M059J (cell line): ENCODE measurements at regions not wholly inside any gene's neighbourhood (a gene's known extent, or its start where the extent isn't known, plus 50 kb on each side); places are given as distances from the start of the nearest gene placed in this dataset.
"Not testable (repeated sequence)": the region's sequence is repeated elsewhere in the genome, so short reads cannot be mapped to it uniquely, and the experiment has no call there.

Experiments used
- DNase-seq: peaks from one replicate; pipeline ENCODE4 v3.0.0-alpha.2; 2012; ENCODE audit warnings: low read depth

DNA sequence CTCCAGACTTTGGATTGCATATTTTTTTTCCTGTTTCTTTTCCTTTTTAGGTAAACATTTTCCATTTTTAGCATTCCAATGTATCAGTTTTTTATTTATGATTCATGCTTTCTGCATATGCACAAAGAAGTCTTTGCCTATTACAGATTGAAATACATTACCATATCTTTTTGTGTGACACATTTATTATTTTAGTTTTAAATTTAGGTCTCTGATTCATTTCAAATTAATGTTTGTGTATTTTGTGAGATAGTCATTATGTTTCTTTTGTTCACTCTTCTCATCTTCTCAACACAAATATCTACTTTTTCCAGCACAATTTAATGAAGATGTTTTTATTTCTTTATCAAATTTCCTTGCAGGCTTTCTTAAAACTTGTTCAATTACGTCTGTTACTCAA, 838.0 kb upstream of the CDH18 start:
- not testable (repeated sequence) for DNase-seq

DNA sequence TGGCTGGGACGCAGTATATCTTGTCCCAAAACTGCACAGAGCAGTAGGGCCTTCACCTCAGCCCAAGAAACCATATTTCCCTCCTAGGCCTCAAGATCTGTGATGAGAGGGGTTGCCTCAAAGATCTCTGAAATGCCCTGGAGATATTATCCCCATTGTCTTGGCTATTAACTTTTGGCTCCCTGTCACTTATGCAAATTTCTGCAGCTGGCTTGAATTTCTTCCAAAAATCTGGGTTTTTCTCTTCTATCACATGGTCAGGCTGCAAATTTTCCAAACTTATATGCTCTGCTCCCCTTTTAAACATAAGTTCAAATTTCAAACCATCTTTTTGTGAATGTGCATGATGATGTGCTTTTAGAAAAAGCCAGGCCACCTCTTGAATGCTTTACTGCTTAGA, 809.2 kb upstream of the CDH18 start:
- DNase-seq: not testable (repeated sequence)

DNA sequence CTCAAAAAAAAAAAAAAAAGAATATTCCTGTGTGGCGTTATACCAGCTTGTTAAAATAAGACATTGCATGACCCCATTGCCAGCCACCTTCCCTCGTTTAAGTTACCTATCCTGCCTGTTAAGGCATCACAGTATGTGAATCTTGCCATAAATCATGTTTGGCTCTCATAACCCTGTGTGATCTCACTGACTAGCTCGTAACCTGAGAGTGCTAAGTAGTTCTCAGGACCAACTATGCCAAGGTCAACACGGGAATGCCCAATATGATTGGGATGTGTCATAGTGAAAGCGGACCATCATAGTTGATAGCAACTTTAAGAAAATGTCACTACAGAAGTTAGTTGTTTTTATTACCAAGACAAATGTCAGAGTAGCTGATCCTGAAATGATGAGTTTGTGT, 796.8 kb upstream of the CDH18 start:
- not testable (repeated sequence) for DNase-seq

DNA sequence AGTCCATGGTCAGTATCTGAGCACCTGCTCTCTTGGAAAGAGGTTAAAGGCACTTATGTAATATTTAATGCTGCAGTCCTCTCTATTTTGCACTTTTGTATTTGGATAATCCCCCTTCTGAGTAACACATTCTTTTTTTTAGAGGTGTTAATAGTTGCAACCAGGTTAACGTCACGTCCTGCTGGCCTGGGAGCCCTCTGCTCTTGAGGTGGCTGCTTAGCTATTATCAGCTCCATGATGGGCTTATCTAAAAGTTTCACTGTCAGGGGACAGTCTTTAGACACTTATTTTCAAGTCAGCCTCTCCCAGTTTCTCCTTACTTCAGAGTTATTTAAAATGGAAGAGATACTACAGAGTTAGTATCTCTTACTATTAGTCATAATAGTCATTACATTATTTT, 795.5 kb upstream of the CDH18 start:
- DNase-seq: not testable (repeated sequence)

DNA sequence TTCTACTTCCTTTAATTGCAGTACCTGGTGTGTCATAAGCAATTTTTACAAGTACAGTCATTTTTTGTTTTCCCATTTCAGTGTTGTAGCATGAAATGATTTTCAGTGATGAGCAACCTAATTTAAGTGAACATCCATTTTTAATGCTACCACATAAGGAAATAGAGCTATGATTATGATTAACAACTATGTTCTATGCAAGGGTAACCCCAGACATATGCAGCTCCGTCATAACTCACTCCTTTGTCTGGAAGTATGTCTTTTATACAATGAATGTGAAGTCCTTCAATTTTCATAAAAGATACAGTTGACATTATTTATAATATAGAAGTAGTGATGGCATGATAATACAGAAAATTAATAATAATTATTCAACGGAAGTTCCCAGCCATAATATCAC, 783.3 kb upstream of the CDH18 start:
- not testable (repeated sequence) for DNase-seq

DNA sequence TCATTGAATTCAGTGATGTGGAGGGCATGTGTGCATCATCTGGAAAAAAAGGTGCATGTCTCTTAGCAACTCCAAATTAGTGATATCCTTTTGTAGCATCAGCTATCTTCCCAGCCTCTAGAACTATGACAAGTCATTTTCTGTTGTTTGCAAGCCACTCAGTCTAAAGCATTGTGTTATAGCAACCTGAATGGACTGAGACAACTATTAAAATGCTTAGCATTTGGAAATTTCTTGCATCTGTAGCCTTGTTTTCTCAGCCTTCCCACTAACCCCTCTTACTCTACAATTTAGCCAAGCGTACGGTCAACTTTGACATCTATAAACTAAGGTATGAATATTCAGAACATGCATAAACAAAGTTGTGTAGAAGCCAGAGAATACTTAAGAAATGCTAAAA, 777.1 kb upstream of the CDH18 start:
- not testable (repeated sequence) for DNase-seq

DNA sequence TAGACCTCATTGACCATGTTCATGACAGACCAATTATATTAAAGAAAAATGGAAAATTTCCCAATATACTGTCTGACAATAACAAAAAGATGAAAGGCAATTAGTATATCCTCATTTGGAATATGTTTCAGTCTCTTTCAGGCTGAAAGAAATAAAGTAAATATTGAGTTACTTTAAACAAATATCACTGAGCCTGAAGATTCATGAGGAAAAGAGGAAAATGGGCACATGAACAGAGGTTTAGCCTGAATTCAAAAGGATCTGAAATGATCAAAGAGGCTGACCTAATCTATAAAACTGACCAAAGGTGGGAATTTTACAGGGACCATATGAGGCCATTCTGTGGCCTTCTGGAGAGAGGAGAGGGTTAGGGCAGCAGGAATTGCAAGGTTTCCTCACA, 771.5 kb upstream of the CDH18 start:
- not testable (repeated sequence) for DNase-seq

DNA sequence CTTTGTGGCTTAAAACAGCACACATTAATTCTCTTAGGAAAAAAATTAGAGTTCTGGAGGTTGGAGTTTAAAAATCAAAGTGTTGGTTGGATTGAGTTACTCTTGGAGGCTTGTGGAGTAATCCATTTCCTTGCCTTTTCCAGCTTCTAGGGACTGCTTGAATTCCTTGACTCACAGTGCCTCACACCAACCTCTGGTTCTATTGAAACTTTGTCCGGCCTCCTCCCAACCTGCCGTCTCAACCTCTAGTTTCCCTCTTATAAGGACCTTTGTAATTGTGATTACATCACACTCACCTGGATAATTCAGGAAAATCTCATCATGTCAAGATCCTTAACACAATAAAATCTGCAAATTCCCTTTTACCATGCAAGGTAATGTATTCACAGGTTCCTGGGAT, 764.2 kb upstream of the CDH18 start:
- DNase-seq: not testable (repeated sequence)

DNA sequence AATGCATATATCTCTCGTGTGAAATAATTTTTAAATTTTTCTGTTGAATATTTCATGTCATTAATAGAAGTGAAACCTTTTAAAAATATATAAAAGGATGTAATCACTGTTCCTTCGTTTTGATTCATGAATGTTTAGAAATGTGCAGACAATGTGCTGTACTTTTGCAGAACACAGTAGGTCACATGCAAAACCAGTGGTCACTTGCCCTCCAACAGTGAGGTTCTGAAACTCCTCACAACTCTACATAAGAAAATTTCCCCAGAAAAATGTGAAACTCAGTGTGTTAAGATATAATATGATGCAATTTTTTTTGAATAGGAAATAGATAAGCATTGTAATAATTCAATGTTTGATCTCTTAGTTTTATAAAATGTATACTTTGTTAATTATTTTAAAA, 747.7 kb upstream of the CDH18 start:
- DNase-seq: not testable (repeated sequence)

DNA sequence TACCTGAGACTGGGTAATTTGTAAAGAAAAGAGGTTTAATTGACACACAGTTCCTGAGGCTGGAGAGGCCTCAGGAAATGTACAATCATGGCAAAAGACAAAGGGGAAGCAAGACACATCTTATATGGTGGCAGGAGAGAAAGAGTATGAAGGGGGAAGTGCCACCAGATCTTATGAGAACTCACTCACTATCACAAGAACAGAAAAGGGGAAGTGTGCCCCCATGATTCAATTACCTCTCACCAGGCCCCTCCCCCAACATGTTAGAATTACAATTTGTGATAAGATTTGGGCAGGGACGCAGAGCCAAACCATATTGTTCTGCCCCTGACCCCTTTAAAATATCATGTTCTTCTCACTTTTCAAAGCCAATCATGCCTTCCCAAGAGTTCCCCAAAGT, 744.2 kb upstream of the CDH18 start:
- not testable (repeated sequence) for DNase-seq

DNA sequence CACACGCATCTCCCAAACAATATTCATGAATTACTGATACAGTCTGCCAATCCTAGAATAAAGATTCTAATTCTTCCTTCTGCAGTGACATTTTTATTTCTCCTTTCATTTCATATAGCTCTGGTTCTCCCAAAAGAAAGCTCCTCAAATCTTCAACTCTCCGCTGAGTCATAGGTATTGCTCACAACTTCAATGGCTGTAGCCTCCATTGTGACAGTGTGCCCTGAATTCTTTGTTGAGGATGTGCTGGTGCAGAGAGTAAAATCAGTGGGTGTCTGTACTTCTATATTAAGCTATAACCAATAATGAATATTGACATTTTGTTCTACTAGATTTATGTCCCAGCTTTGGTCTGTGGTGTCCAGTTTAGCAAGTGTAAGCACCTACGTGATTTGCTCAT, 733.3 kb upstream of the CDH18 start:
- not testable (repeated sequence) for DNase-seq

DNA sequence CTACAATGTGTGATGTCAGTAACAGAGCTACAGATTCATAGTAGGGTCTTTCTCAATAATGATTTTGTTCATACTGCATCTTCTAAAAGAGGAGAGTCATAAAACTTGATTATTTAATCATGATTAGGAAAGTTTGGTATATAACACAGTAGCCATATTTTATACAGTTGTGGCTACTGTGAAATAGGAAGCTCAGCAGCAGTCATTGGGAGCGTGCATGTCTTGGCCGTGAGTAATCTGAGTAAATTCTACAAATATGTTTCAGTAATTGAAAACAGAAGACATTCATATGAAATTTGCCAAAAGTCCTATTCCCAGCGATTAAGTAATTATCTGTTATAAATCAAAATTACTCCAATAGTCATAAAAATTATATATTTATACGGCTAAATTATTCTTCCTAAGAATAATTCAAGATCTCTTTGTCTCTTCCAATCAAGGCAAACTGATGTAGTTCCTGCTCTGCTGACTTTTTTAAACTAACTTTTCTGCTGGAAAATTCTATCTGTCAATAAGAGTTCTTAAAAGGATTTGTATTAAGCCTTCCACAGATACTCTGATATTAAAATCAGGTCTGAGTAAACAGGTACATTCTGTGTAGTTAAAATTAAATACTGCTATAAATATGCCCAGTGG, 723.6 kb upstream of the CDH18 start:
- DNase-seq: not testable (repeated sequence)

DNA sequence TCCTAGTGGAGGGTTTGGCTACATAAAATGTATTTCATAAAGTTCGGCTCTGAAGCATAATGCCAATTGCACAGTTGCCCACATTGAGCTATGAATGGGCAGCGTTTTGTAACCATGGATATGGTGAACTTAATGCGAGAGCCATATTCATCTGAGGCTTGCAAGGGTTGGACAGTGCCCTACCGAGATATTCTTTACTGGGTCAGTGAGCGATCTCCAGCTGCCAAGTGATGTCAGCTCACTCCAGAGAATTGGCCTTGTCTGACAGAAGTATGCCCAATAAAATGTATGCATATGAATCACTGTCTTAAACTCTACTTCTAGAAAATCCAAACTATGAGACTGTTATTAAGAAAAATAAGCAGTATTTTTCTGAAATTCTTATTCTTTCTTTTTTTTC, 719.6 kb upstream of the CDH18 start:
- not testable (repeated sequence) for DNase-seq

DNA sequence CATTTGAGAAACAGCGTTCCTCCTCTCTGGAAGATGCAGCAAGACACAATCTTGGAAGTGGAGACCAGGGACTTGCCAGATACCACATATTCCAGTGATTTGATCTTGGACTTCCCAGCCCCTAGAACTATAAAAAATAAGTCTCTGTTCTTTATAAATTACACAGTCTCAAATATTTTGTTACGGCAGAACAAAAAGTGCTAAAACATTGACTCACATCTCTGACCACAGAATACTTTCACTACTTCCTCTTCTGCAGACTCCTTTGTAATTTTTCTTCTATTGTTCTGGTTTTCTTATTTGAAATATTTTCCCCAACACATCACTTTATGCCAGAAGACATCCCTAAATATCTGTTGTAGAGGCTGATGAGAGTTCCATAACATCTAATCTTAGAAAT, 706.1 kb upstream of the CDH18 start:
- DNase-seq: no peak

DNA sequence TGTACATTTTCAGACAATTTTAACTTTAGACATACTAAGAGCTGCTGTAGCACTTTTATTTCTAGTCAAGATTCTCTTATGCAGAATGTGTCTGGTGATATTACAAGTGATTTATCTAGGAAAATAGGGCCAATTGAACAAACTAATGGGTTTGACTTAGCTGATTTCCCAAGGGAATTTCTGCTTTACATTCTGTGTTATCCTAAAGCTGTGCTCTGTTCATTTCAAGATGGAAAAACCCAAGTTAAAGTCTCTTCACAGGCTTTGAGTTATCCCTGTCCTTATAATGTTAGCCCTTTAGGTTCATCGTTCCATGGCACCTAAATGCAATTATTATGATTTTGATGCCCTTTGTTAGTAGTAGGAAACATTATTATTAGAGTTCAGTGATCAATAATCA, 704.9 kb upstream of the CDH18 start:
- DNase-seq: no peak

DNA sequence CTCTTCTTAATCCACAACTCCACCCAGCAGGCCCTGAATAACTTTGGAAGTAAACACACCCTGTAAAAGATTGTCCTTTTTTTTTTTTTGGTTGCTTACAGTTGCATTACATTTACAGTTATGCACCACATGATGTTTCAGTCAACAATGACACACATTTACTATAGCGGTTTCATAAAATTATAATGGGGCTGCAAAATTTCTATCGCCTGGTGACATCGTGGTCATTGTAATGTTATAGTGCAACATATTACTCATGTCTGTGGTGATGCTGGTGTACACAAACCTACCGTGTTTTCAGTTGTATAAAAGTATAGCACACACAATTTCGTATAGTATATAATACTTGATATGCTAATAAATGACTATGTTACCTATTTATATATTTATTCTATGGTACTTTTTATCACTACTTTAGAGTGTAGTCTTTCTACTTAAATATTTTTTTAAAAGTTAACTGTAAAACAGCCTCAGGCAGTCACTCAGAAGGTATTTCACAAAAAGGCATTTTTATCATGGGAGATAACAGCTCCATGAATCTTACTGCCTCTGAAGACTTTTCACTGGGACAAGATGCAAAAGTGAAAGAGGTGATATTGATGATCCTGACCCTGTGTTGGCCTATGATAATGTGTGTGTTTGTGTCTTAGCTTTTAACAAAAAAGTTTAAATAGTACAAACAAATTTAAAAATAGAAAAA, 695.4 kb upstream of the CDH18 start:
- no peak for DNase-seq

DNA sequence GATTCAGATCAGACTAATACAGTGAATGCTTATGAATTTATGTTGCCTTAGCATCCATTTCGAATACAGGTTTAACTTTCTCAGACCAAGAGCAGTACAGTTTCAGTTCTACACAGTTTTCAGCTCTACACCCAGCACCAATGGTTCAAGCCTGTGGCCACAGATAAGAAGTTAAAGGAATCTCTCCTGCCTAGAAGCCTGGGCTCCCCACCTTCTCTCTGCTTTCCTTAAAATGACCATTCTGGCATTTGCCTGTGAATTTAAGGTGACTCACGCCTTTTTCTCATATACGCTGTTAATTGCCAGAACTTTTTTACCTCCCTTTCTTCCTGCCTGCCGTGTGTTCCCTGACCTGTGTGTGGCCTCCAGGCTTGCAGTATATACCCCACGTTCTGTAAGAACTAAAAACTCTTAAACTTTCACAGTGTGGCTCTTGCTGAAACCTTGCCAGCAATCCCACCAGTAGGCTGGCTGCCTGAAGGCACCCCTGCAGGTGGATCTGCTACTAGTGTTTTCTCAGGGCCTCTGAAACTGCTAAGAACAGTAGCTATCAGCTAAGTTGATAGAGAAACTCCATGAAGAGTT, 692.8 kb upstream of the CDH18 start:
- peak; percentile 23 for DNase-seq

DNA sequence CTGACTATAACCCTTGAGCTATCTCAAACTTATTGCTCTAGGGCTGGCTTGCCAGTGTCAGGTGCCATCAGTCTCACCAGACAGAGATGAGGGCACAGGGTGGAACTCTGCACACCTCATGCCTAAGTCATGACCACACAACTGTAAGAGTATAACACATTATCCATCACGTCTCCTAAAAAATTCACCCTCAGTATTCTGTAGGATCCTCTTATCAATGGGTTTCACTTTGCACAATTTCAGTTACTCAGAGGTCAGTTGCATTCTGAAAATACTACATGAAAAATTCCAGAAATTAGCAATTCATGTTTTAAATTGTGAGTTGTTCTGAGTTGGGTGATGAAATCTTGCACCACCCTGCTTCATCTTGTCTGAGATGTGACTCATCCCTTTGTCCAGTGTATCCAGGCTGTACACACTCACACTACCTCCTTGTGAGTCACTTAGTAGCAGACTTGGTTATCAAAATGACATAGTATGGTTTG, 690.9 kb upstream of the CDH18 start:
- DNase-seq: peak; percentile 74

DNA sequence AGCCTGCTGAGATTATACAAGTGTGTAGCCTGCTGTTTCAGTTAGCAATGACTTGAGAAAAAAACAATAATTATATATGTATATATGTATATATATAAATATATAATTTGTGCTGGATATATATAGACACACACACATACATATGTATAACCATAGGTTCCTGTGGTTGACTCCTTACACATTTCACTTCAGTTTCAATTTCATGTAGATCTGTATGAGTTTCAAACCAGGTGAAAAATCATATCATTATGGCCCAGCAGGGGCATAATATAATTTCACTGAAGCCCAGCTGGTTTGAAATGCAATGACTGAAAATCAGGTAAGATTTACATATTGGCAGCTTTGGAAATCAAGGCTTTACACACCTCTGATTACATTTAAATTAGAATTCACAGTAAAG, 690.4 kb upstream of the CDH18 start:
- no peak for DNase-seq

DNA sequence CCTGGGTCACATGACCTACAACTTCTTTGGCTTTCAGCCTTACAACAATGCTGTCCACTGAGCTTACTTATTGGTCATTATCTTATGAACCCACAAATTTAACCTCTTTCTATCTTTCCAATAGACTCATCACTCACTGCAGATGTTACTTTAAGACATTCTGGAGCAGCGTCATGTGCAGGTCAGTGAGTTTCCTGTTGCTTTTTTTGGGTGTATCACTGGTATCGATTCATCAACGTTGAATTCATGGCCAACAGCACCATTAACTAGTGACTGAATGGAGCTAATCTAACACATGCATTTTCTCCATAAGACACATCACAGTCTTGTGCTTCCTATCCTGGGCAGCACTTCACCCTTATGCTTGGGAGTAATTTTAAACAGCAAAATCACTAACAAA, 672.6 kb upstream of the CDH18 start:
- no peak for DNase-seq

DNA sequence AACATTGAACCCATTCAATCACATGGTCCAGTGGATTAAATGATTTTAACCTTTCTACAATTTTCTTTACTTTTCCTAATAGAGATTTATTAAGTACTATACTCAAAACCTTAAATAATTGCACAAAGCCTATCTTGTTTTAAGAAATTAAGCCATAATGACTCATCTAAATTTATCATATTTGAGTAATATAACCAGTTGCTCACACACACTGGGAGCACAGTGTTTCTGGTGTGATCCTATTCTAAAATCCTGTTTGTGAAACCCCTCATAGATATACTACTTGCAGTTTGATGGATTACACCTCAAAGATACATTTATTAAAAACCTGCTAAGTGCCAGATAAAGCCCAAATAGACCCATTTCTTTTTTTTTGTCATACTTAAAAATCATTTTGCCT, 668.3 kb upstream of the CDH18 start:
- DNase-seq: no peak

DNA sequence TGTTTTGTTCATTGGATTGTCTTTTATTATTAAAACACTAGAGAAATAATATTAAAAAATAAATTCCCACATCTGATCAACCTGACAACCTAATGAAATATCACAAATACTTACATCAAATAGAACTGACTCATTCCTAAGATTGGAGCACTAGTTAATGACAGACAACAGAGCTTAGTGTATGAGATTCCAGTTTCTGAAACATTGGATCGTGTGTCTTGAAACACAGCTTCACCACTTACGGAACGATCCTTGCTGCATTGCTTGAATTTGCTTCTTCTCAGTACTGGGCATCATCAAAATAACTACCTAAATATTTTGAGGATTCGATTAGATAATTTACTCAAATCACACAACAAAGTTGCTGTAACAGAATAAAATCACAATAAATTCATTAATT, 667.2 kb upstream of the CDH18 start:
- no peak for DNase-seq

DNA sequence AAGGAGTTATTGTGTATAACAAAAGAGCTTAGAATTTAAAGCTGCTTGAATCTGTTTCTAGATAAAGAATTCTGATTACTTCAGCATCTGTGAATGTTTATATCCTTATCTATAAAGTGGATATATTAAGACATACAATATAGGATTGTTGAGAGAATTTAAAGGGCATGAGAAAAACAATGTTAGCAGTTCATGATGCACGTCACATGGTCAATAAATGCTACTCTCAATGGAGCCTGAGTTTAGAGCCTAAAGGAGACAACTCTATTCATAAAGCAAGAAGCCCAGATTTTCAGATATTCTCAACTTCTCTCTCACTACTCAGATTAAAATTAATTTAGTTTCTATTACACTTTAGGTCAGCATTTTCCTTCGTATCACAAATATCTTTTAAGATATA, 666.7 kb upstream of the CDH18 start:
- no peak for DNase-seq
